ENCODE measurements at regions not wholly inside any gene's neighbourhood (a gene's known extent, or its start where the extent isn't known, plus 50 kb on each side); places are given as distances from the start of the nearest gene placed in this dataset.
"Not testable (repeated sequence)": the region's sequence is repeated elsewhere in the genome, so short reads cannot be mapped to it uniquely, and the experiment has no call there.

DNA sequence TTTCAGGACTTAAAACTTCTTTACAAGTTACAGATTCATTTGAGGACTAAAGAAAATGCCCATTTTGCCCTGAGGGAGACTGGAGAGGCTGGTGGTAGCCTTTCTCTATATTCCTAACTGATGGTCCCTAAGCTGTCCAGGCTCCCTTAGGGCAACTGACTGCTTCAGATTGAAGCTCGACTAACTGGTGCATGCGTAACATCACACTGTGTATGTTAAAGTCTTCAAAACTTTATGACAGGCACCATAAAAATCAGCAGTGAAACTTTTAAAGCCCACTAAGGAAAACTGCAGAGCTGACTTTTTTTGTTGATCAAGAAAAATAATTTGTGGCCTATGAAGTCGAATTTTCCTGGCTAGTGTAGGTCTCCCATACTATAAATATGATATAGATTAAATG, 233.0 kb upstream of the RPS23 start:
- WGBS, 2 experiments, result 92 to 95% methylated on average over 3 of the region's 3 CpGs
- Histone ChIP-seq H3K9me3 (ENCODE audit: control insufficient read depth, low read length) (no peaks in the 10 kb centered on the region), H3K27me3 (ENCODE audit: control insufficient read depth, insufficient read depth, low read length, poor library complexity, severe bottlenecking) (no peaks in the 10 kb centered on the region), H3K4me3 (ENCODE audit: insufficient read depth, low read depth, low read length) (no peak overlapping the region), H3K36me3 (ENCODE audit: control insufficient read depth, insufficient read depth, low read length) (no peaks in the 10 kb centered on the region), H3K4me1 (ENCODE audit: control insufficient read depth, insufficient read depth, low read length) (no peaks in the 10 kb centered on the region), H3K27ac (ENCODE audit: insufficient read depth, low read depth, low read length, poor library complexity, severe bottlenecking) (no peak overlapping the region)

DNA sequence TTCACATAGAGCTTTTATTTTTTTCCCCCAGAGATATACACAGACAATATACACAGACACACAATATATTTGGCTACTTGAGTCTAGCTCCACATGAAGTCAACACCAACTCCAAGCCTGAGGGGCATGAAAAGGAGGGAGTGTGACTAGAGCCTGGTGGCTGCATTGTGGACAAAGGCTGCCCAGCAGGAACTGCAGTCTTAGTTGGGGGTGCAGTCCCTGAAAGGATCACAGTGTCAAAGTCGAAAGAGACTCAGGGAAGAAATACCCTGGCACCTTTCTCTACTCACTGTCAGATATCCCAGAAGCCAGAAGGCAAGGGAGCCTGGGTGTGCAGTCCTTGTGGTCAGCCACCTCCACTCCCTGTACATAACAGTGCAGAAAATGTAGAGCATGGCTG, 231.6 kb upstream of the RPS23 start:
- no peaks in the 10 kb centered on the region for H3K4me1 ChIP-seq (ENCODE audit: control insufficient read depth, insufficient read depth, low read length)

DNA sequence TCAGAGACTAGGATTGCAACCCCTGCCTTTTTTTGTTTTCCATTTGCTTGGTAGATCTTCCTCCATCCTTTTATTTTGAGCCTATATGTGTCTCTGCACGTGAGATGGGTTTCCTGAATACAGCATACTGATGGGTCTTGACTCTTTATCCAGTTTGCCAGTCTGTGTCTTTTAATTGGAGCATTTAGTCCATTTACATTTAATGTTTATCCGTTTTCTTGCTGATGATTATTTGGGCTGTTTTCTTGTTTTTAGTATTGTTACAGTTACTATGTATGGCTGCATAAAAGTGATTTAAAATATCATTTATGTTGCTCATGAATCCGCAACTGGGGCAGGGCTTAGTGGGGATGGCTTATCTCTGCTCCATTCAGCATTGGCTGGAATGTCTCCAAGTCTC, 228.2 kb upstream of the RPS23 start:
- WGBS, 2 experiments, result 97 to 100% methylated on average over 1 to 2 of the region's 3 CpGs
- H3K27ac ChIP-seq (ENCODE audit: insufficient read depth, low read depth, low read length, poor library complexity, severe bottlenecking); H3K4me3 ChIP-seq (ENCODE audit: insufficient read depth, low read depth, low read length); H3K36me3 ChIP-seq (ENCODE audit: control insufficient read depth, insufficient read depth, low read length); H3K9me3 ChIP-seq (ENCODE audit: control insufficient read depth, low read length); H3K4me1 ChIP-seq (ENCODE audit: control insufficient read depth, insufficient read depth, low read length); H3K27me3 ChIP-seq (ENCODE audit: control insufficient read depth, insufficient read depth, low read length, poor library complexity, severe bottlenecking): not testable (repeated sequence)

More for the DNA sequence above, 231.6 kb upstream of the RPS23 start:
- Histone ChIP-seq H3K9me3 (ENCODE audit: control insufficient read depth, low read length) (no peaks in the 10 kb centered on the region), H3K4me3 (ENCODE audit: insufficient read depth, low read depth, low read length) (no peak overlapping the region), H3K27me3 (ENCODE audit: control insufficient read depth, insufficient read depth, low read length, poor library complexity, severe bottlenecking) (no peaks in the 10 kb centered on the region), H3K27ac (ENCODE audit: insufficient read depth, low read depth, low read length, poor library complexity, severe bottlenecking) (no peak overlapping the region), H3K36me3 (ENCODE audit: control insufficient read depth, insufficient read depth, low read length) (no peaks in the 10 kb centered on the region)
- WGBS, 2 experiments, result 0 to 12% methylated on average over 1 of the region's 1 CpG

DNA sequence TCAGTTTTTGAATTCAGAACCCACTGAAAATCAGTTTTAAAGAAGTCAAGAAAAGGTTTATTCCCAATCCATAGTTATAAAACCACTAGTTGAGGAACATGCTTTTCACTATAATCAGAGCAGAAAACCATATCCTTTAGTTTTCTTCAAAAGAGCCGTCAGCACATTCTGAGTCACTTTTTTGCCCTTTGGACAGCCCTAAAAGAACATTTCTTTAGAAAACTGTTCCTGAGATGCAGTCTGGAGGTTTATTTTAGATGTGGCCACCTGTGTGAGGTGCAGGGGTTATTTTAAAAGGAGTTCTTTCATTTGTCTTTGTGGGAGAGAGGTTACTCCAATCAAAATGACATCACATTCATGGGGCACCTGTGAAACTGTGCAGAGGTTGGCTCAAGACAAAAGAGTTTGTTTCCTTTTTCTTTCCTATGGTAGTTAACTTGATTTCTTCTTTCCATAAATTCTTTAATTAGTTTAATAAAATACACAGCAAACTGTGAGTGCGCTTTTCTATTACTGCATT, 221.6 kb upstream of the RPS23 start:
- Histone ChIP-seq H3K36me3 (ENCODE audit: control insufficient read depth, insufficient read depth, low read length) (no peaks in the 10 kb centered on the region), H3K4me1 (ENCODE audit: control insufficient read depth, insufficient read depth, low read length) (no peaks in the 10 kb centered on the region), H3K27ac (ENCODE audit: insufficient read depth, low read depth, low read length, poor library complexity, severe bottlenecking) (no peak overlapping the region), H3K27me3 (ENCODE audit: control insufficient read depth, insufficient read depth, low read length, poor library complexity, severe bottlenecking) (no peaks in the 10 kb centered on the region), H3K4me3 (ENCODE audit: insufficient read depth, low read depth, low read length) (no peak overlapping the region), H3K9me3 (ENCODE audit: control insufficient read depth, low read length) (no peaks in the 10 kb centered on the region)
- 87 to 96% methylated on average over 1 to 2 of the region's 2 CpGs for WGBS, 2 experiments

GRCh38 chr5:82497242-82497641, 219.1 kb upstream of the RPS23 start:
- H3K4me1 ChIP-seq (ENCODE audit: control insufficient read depth, insufficient read depth, low read length), result no peaks in the 10 kb centered on the region
- H3K27ac ChIP-seq (ENCODE audit: insufficient read depth, low read depth, low read length, poor library complexity, severe bottlenecking), result no peak overlapping the region
- H3K4me3 ChIP-seq (ENCODE audit: insufficient read depth, low read depth, low read length), result no peak overlapping the region
- no peaks in the 10 kb centered on the region for H3K9me3 ChIP-seq (ENCODE audit: control insufficient read depth, low read length)
- H3K27me3 ChIP-seq (ENCODE audit: control insufficient read depth, insufficient read depth, low read length, poor library complexity, severe bottlenecking), result no peaks in the 10 kb centered on the region
- H3K36me3 ChIP-seq (ENCODE audit: control insufficient read depth, insufficient read depth, low read length), result no peaks in the 10 kb centered on the region

DNA sequence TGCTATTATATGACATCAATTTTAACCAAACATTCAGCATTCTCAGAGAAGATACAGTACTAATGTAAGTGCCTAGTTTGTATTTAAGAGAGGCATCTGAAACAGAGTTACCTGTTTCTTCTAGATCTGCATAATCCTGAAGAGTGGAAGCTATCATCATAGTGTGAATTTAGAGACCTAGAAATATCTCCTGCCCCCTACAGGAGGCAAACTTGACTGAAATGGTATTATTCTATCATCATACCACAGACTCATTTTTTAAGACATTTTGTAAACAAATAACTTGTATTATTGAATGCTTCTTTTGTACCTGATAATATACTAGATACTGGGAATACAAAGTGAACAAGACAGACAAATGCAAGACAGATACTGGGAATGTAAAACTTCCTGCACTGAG, 216.8 kb upstream of the RPS23 start:
- no peaks in the 10 kb centered on the region for H3K27me3 ChIP-seq (ENCODE audit: control insufficient read depth, insufficient read depth, low read length, poor library complexity, severe bottlenecking)
- no peak overlapping the region for H3K4me3 ChIP-seq (ENCODE audit: insufficient read depth, low read depth, low read length)

DNA sequence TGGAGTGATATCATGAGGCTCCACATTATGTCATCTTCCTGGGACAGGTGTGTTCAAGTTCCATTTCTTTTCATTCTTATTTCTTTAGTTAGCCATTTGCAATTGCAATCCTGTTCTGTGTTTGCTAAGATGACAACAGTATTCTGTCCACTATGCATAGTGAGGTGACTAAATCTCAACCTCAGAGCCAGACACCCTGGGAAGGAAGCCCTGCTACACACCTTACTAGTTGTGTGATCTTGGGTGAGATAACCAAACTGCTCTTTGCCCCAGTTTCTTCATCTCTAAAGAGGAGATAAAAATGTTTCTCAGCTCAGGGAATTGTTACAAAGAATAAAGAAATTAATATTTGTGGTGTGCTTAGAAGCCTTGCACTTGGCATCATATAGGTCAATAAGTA, 215.1 kb upstream of the RPS23 start:
- Histone ChIP-seq H3K27ac (ENCODE audit: insufficient read depth, low read depth, low read length, poor library complexity, severe bottlenecking) (no peak overlapping the region), H3K36me3 (ENCODE audit: control insufficient read depth, insufficient read depth, low read length) (no peaks in the 10 kb centered on the region)

More for the DNA sequence above, 216.8 kb upstream of the RPS23 start:
- Histone ChIP-seq H3K27ac (ENCODE audit: insufficient read depth, low read depth, low read length, poor library complexity, severe bottlenecking) (no peak overlapping the region), H3K36me3 (ENCODE audit: control insufficient read depth, insufficient read depth, low read length) (no peaks in the 10 kb centered on the region), H3K9me3 (ENCODE audit: control insufficient read depth, low read length) (no peaks in the 10 kb centered on the region), H3K4me1 (ENCODE audit: control insufficient read depth, insufficient read depth, low read length) (no peaks in the 10 kb centered on the region)

GRCh38 chr5:82491397-82491796, 213.2 kb upstream of the RPS23 start:
- Histone ChIP-seq H3K27me3 (ENCODE audit: control insufficient read depth, insufficient read depth, low read length, poor library complexity, severe bottlenecking) (no peaks in the 10 kb centered on the region), H3K9me3 (ENCODE audit: control insufficient read depth, low read length) (no peaks in the 10 kb centered on the region), H3K36me3 (ENCODE audit: control insufficient read depth, insufficient read depth, low read length) (no peaks in the 10 kb centered on the region), H3K4me1 (ENCODE audit: control insufficient read depth, insufficient read depth, low read length) (no peaks in the 10 kb centered on the region), H3K27ac (ENCODE audit: insufficient read depth, low read depth, low read length, poor library complexity, severe bottlenecking) (no peak overlapping the region), H3K4me3 (ENCODE audit: insufficient read depth, low read depth, low read length) (no peak overlapping the region)
- WGBS, 2 experiments, result 88 to 90% methylated on average over 1 of the region's 1 CpG

More for the DNA sequence above, 215.1 kb upstream of the RPS23 start:
- no peaks in the 10 kb centered on the region for H3K9me3 ChIP-seq (ENCODE audit: control insufficient read depth, low read length)
- H3K4me3 ChIP-seq (ENCODE audit: insufficient read depth, low read depth, low read length), result no peak overlapping the region
- H3K27me3 ChIP-seq (ENCODE audit: control insufficient read depth, insufficient read depth, low read length, poor library complexity, severe bottlenecking), result no peaks in the 10 kb centered on the region
- no peaks in the 10 kb centered on the region for H3K4me1 ChIP-seq (ENCODE audit: control insufficient read depth, insufficient read depth, low read length)

- Histone ChIP-seq H3K4me3 (ENCODE audit: insufficient read depth, low read depth, low read length) (no peak overlapping the region), H3K4me1 (ENCODE audit: control insufficient read depth, insufficient read depth, low read length) (no peaks in the 10 kb centered on the region), H3K9me3 (ENCODE audit: control insufficient read depth, low read length) (no peaks in the 10 kb centered on the region), H3K27ac (ENCODE audit: insufficient read depth, low read depth, low read length, poor library complexity, severe bottlenecking) (no peak overlapping the region), H3K36me3 (ENCODE audit: control insufficient read depth, insufficient read depth, low read length) (no peaks in the 10 kb centered on the region), H3K27me3 (ENCODE audit: control insufficient read depth, insufficient read depth, low read length, poor library complexity, severe bottlenecking) (no peaks in the 10 kb centered on the region)
- WGBS, 2 experiments, result 92 to 100% methylated on average over 1 of the region's 1 CpG
These were observed 211.5 kb upstream of the RPS23 start for GRCh38 chr5:82489683-82490082.

DNA sequence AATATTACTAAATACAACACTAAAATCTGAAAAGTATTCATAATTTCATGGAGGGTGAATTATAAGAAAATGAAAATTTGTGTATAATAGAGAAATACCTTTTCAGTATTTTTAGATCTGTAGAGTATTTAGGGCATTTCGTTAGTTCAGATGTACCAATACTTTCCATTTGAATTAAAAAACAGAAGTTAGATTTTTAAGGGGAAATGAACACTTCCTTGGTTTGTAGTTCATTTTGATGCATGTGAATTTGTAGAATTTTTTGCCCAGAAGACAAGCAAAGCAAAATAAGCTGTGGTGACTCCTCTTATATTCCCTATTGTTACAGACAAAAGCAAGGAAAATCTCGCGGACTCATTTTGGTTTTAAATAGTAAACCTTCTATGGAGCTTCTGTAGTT, 209.0 kb upstream of the RPS23 start:
- no peaks in the 10 kb centered on the region for H3K4me1 ChIP-seq (ENCODE audit: control insufficient read depth, insufficient read depth, low read length)
- no peak overlapping the region for H3K4me3 ChIP-seq (ENCODE audit: insufficient read depth, low read depth, low read length)
- no peaks in the 10 kb centered on the region for H3K27me3 ChIP-seq (ENCODE audit: control insufficient read depth, insufficient read depth, low read length, poor library complexity, severe bottlenecking)
- H3K27ac ChIP-seq (ENCODE audit: insufficient read depth, low read depth, low read length, poor library complexity, severe bottlenecking), result no peak overlapping the region
- WGBS, 2 experiments, result 96 to 100% methylated on average over 2 to 3 of the region's 3 CpGs
- H3K9me3 ChIP-seq (ENCODE audit: control insufficient read depth, low read length), result no peaks in the 10 kb centered on the region
- H3K36me3 ChIP-seq (ENCODE audit: control insufficient read depth, insufficient read depth, low read length), result no peaks in the 10 kb centered on the region

- WGBS, 2 experiments, result 87 to 95% methylated on average over 4 of the region's 4 CpGs
- H3K9me3 ChIP-seq (ENCODE audit: control insufficient read depth, low read length), result no peaks in the 10 kb centered on the region
- no peak overlapping the region for H3K27ac ChIP-seq (ENCODE audit: insufficient read depth, low read depth, low read length, poor library complexity, severe bottlenecking)
- no peaks in the 10 kb centered on the region for H3K4me1 ChIP-seq (ENCODE audit: control insufficient read depth, insufficient read depth, low read length)
- H3K4me3 ChIP-seq (ENCODE audit: insufficient read depth, low read depth, low read length), result no peak overlapping the region
- H3K36me3 ChIP-seq (ENCODE audit: control insufficient read depth, insufficient read depth, low read length), result no peaks in the 10 kb centered on the region
- no peaks in the 10 kb centered on the region for H3K27me3 ChIP-seq (ENCODE audit: control insufficient read depth, insufficient read depth, low read length, poor library complexity, severe bottlenecking)
These were observed 202.2 kb upstream of the RPS23 start for GRCh38 chr5:82480331-82480730.
